Esophagus squamous epithelium (tissue), 5 donors: ENCODE measurements at regions not wholly inside any gene's neighbourhood (a gene's known extent, or its start where the extent isn't known, plus 50 kb on each side); places are given as distances from the start of the nearest gene placed in this dataset.

Experiments used
- DNase-seq: peaks from one replicate; lab custom pipeline; 2025; lab: John Stamatoyannopoulos, UW
- H3K27ac ChIP-seq, 4 donors: fragments of 200-600 bp; sonication (generic); one replicate each; pipeline ENCODE4 v1.5.1; 2016 to 2019; ENCODE audit warnings: mild to moderate bottlenecking in 1 of 4
- H3K27me3 ChIP-seq, 4 donors: fragments of 200-600 bp; sonication (generic); 1 replicate in 3 of 4; 2 replicates in 1 of 4; pipeline versions ENCODE4 v1.5.1 to v1.6.0; 2017 to 2021; ENCODE audit warnings: antibody characterized with exemption in 1 of 4
- H3K36me3 ChIP-seq, 3 donors: fragments of 200-600 bp; sonication (generic); one replicate each; pipeline ENCODE4 v1.5.1; 2016 to 2019
- H3K4me1 ChIP-seq, 3 donors: fragments of 200-600 bp; sonication (generic); one replicate each; pipeline ENCODE4 v1.5.1; 2017 to 2019
- H3K4me3 ChIP-seq, 4 donors: fragments of 200-600 bp; sonication (generic); 1 replicate in 3 of 4; 2 replicates in 1 of 4; pipeline ENCODE4 v1.5.1; 2016 to 2019; ENCODE audit warnings: mild to moderate bottlenecking in 2 of 4, moderate library complexity in 1 of 4
- H3K9me3 ChIP-seq, 3 donors: fragments of 200-600 bp; sonication (generic); one replicate each; pipeline ENCODE4 v1.5.1; 2016 to 2019
- CTCF ChIP-seq, 6 experiments: fragments of 450-650 bp in 4 of 6; fragments of 200-600 bp in 2 of 6; sonication (generic) in 2 of 6; IDR thresholded peaks; one replicate each; pipeline ENCODE4 v1.5.1; 2016 to 2019; ENCODE audit warnings: antibody characterized with exemption in 6 of 6, mild to moderate bottlenecking in 4 of 6, moderate library complexity in 4 of 6
- POLR2A ChIP-seq, 4 donors: fragments of 450-650 bp; IDR thresholded peaks; one replicate each; pipeline ENCODE4 v1.6.1; 2017; ENCODE audit warnings: antibody characterized with exemption in 4 of 4, mild to moderate bottlenecking in 4 of 4, moderate library complexity in 3 of 4
- WGBS, 2 donors: methylation state at CpG; one replicate each; pipeline ENCODE4 v1.1.5; 2018; 5-methylcytosine and 5-hydroxymethylcytosine counted together
- intact Hi-C: fragments of 100-400 bp; cut with DNase I; formaldehyde crosslinking; loops from one replicate; pipeline ENCODE4 v1.15.0; 2022
- donor health status: DM: yes; HTN: yes; CAD: no.

GRCh38 chr11:28447226-28447625 is 339.0 kb downstream of the METTL15 start:
- no peaks in the 10 kb centered on the region for H3K27me3 ChIP-seq
- H3K36me3 ChIP-seq, result no peaks in the 10 kb centered on the region
- intact Hi-C loops, result no loop called here
- no peaks in the 10 kb centered on the region for H3K4me1 ChIP-seq
- no peak for DNase-seq
- H3K9me3 ChIP-seq, result no peaks in the 10 kb centered on the region
- H3K4me3 ChIP-seq, result no peak overlapping the region
- no peak for TF ChIP-seq CTCF (IDR thresholded peaks at IDR 0.05)
- no peak for TF ChIP-seq POLR2A (IDR thresholded peaks at IDR 0.05)
- 58 to 69% methylated on average over 1 of the region's 1 CpG for WGBS, 2 donors
- H3K27ac ChIP-seq, result no peak overlapping the region

DNA sequence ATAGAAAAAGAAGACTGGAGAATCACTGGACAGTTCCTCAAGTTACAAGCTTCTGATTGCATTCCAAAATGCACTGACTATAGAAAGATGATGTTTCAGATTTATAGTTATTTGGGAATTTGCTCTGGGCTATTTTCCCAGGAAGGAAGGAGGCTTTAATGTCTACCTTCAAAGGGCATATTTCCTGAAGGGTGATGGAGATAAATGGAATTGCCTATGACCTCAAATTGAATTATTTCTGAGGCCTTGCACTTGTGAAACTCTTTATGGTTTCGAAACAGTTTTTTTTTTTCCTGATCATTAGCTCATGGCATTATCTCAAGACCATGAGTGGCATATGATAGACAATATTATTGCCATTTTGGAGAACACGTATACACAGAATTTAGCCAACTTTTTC is 333.9 kb downstream of the METTL15 start:
- DNase-seq, result no peak
- 67 to 84% methylated on average over 2 of the region's 2 CpGs for WGBS, 2 donors
- Histone ChIP-seq H3K4me1 (no peaks in the 10 kb centered on the region), H3K36me3 (no peaks in the 10 kb centered on the region), H3K27ac (no peak overlapping the region), H3K9me3 (no peaks in the 10 kb centered on the region), H3K27me3 (no peaks in the 10 kb centered on the region), H3K4me3 (no peak overlapping the region)
- TF ChIP-seq POLR2A (IDR thresholded peaks at IDR 0.05) (no peak), CTCF (IDR thresholded peaks at IDR 0.05) (no peak)
- intact Hi-C loops, result no loop called here

- Histone ChIP-seq H3K27ac (no peak overlapping the region), H3K36me3 (no peaks in the 10 kb centered on the region), H3K9me3 (no peaks in the 10 kb centered on the region), H3K4me3 (no peak overlapping the region), H3K27me3 (no peaks in the 10 kb centered on the region), H3K4me1 (no peaks in the 10 kb centered on the region)
- TF ChIP-seq POLR2A (IDR thresholded peaks at IDR 0.05) (no peak), CTCF (IDR thresholded peaks at IDR 0.05) (no peak)
- intact Hi-C loops, result no loop called here
- WGBS, 2 donors, result 59 to 62% methylated on average over 4 of the region's 4 CpGs
- no peak for DNase-seq
Measured at GRCh38 chr11:28439403-28439802, 331.2 kb downstream of the METTL15 start.

DNA sequence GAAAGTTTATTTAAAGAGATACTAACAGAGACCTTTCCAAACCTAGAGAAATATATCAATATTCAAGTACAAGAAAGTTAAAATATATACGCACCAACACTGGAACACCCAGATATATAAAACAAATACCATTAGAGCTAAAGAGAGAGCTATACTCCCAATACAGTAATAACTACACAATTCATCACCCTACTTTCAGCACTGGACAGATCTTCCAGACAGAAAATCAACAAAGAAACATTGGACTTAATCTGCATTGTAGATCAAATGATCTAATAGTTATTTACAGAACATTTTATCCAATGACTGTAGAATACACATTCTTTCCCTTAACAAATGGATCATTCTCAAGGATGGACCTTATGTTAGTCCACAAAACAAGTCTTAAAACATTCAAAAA is 311.9 kb downstream of the METTL15 start:
- Histone ChIP-seq H3K4me1 (no peaks in the 10 kb centered on the region), H3K27me3 (no peaks in the 10 kb centered on the region), H3K36me3 (no peaks in the 10 kb centered on the region), H3K4me3 (no peak overlapping the region), H3K27ac (no peak overlapping the region), H3K9me3 (no peaks in the 10 kb centered on the region)
- 94 to 100% methylated on average over 1 of the region's 1 CpG for WGBS, 2 donors
- intact Hi-C loops, result no loop called here
- DNase-seq, result no peak
- TF ChIP-seq POLR2A (IDR thresholded peaks at IDR 0.05), result no peak
- no peak for TF ChIP-seq CTCF (IDR thresholded peaks at IDR 0.05)

- H3K27me3 ChIP-seq, result no peaks in the 10 kb centered on the region
- intact Hi-C loops, result no loop called here
- no peak overlapping the region for H3K27ac ChIP-seq
- no peaks in the 10 kb centered on the region for H3K9me3 ChIP-seq
- H3K4me1 ChIP-seq, result no peaks in the 10 kb centered on the region
- WGBS, 2 donors, result 76 to 84% methylated on average over 4 to 5 of the region's 5 CpGs
- no peak overlapping the region for H3K4me3 ChIP-seq
- TF ChIP-seq POLR2A (IDR thresholded peaks at IDR 0.05) (no peak), CTCF (IDR thresholded peaks at IDR 0.05) (no peak)
- no peaks in the 10 kb centered on the region for H3K36me3 ChIP-seq
- DNase-seq, result no peak
Measured at GRCh38 chr11:28417601-28418323, 309.6 kb downstream of the METTL15 start.
